ENCODE measurements at regions not wholly inside any gene's neighbourhood (a gene's known extent, or its start where the extent isn't known, plus 50 kb on each side); places are given as distances from the start of the nearest gene placed in this dataset.

GRCh38 chr2:226143091-226143490 lies 656.5 kb downstream of the IRS1 start:
- WGBS, 2 donors = 38 to 55% methylated on average over 2 of the region's 2 CpGs
- no peak for DNase-seq
- ATAC-seq = no peak
- no peak for TF ChIP-seq CTCF (IDR thresholded peaks at IDR 0.05)
- no peak overlapping the region for H3K4me3 ChIP-seq
- H3K27ac ChIP-seq = no peak overlapping the region
- H3K36me3 ChIP-seq = no peaks in the 10 kb centered on the region
- H3K4me1 ChIP-seq = peaks cover 0 to 12% (median 0%) of the 10 kb centered on the region in 9 donors
- intact Hi-C loops (cut with DNase I) = no loop called here
- H3K27me3 ChIP-seq = no peaks in the 10 kb centered on the region
- H3K9me3 ChIP-seq = peaks cover 0 to 5% (median 0%) of the 10 kb centered on the region in 11 donors

DNA sequence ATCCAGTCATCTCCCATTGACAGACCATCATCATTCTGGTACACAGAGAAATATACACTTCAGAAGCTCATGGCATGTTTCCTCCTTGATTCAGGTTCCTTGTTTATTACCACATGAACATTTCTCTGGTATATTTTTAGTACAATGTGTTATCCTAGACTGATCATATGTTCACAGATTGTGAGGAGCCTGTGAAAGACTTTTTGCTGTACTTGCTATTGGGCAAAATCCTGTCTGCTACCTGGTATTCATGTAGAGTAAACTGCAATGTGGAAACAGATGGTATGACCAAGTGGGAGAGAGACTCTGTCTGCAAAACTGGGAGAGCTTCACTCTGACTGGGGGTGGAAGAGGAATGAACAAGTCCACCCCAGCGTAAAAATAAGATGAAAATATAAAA lies 657.2 kb downstream of the IRS1 start:
- ATAC-seq = no peak
- DNase-seq = no peak
- intact Hi-C loops (cut with DNase I) = no loop called here
- no peaks in the 10 kb centered on the region for H3K36me3 ChIP-seq
- no peak overlapping the region for H3K27ac ChIP-seq
- WGBS, 2 donors = 81 to 85% methylated on average over 1 of the region's 1 CpG
- TF ChIP-seq CTCF (IDR thresholded peaks at IDR 0.05) = no peak
- peaks cover 0 to 16% (median 0%) of the 10 kb centered on the region in 9 donors for H3K4me1 ChIP-seq
- peaks cover 0 to 1% (median 0%) of the 10 kb centered on the region in 11 donors for H3K9me3 ChIP-seq
- H3K27me3 ChIP-seq = no peaks in the 10 kb centered on the region
- H3K4me3 ChIP-seq = no peak overlapping the region

DNA sequence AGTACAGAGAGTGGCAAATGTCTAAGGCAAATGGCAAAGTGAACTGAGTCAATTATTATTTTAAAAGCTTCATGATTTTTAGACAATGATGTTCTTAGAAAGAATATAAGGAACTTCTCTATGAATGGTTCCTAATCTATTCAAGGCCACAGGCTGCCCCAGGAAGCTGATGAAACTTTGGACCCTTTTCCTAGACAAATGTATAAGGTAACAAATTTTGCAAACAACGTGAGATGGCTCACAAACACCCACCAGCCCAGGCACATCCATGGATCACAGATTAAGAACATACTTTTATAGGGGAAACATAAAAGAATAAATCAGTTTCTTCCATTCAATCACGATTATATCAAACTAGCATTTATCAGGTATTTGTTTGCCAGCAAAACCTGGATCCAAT lies 659.0 kb downstream of the IRS1 start:
- no peak for TF ChIP-seq CTCF (IDR thresholded peaks at IDR 0.05)
- Histone ChIP-seq H3K36me3 (no peaks in the 10 kb centered on the region), H3K27me3 (no peaks in the 10 kb centered on the region), H3K27ac (no peak overlapping the region), H3K9me3 (no peaks in the 10 kb centered on the region), H3K4me3 (no peak overlapping the region), H3K4me1 (peaks cover 0 to 29% (median 0%) of the 10 kb centered on the region in 9 donors)
- ATAC-seq (no peak), DNase-seq (no peak)
- intact Hi-C loops (cut with DNase I) = no loop called here
- WGBS, 2 donors = 76 to 79% methylated on average over 2 of the region's 2 CpGs

- TF ChIP-seq CTCF (IDR thresholded peaks at IDR 0.05) = no peak
- intact Hi-C loops (cut with DNase I) = no loop called here
- DNase-seq (no peak), ATAC-seq (no peak)
- H3K9me3 ChIP-seq = no peaks in the 10 kb centered on the region
- H3K4me3 ChIP-seq = no peak overlapping the region
- H3K27ac ChIP-seq = no peak overlapping the region
- H3K27me3 ChIP-seq = no peaks in the 10 kb centered on the region
- peaks cover 0 to 29% (median 0%) of the 10 kb centered on the region in 9 donors for H3K4me1 ChIP-seq
- H3K36me3 ChIP-seq = no peaks in the 10 kb centered on the region
Measured at GRCh38 chr2:226139759-226140158, 659.9 kb downstream of the IRS1 start.
